Stimulated activated naive CD4-positive, alpha-beta T cell treated with Interleukin-2 at 50 U/mL for 16 hours (primary cell): ENCODE measurements at regions not wholly inside any gene's neighbourhood (a gene's known extent, or its start where the extent isn't known, plus 50 kb on each side); places are given as distances from the start of the nearest gene placed in this dataset.

Experiments used
- DNase-seq: peaks from one replicate; lab custom pipeline; 2025; lab: John Stamatoyannopoulos, UW

DNA sequence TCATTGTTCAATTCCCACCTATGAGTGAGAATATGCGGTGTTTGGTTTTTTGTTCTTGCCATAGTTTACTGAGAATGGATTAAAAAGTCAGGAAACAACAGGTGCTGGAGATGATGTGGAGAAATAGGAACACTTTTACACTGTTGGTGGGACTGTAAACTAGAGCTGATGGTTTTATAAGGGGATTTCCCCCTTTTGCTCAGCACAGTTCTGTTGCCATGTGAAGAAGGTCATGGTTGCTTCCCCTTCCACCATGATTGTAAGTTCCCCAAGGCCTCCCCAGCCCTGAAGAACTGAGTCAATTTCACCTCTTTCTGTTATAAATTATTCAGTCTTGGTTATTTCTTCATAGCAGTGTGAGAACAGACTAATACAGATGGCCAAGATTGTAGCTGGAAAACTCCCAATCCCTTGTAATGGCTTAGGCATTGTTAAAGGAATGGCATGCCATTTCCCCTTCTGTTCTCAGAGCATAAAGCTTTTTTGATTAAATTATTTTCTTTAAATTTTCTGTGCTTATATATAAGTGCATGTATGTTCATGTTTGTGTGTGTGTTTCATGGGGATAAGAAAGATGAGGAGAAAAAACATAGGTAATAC is 144.8 kb downstream of the BACH1 start:
- DNase-seq: no peak

DNA sequence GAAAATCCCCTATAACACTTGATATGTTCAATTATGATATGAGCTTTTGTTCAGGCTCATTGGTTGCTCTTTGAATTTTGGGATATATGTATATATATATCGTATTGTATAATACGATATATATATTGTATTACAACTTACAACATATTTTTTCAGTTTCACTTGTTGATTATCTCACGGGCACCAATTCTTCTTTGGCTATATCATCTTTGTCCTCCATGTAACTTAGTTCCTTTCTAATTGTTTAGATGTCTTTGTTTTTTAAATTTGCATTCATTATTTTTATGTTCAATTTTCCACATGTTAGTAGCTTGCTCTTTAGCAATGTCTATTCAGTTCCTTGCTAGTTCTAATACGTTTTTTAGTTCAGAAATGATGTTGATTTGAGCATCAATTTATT is 150.0 kb downstream of the BACH1 start:
- DNase-seq: no peak

DNA sequence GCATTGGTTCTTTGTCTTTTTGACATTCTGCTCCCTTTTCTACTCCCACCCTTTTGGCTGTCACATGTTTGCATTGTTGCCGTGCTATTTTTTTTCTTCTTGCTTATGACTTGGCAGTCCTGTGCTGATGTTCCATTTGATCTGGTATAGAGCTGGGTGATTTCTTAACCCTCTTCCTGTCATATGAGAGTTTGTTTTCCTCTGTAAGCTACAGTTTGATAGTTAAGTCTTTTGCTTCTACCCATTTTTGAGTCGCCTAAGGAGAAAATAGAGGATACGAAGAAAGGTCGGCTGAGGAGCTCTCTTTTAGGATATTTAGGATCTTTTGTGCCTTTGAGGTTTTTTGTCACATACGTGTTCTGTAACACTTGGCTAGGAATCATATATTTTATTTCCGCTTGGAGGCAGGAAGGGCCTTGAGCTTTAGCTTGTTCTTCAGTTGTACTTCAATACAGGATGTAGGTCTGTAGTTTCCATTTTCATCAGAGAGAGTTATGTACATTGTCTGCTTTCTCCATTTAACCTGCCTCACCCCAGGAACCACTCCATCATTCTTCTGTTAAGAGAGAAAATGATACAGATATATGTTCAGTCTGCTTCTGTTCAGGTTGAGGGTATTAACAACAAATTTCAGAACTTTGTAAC is 150.7 kb downstream of the BACH1 start:
- no peak for DNase-seq

DNA sequence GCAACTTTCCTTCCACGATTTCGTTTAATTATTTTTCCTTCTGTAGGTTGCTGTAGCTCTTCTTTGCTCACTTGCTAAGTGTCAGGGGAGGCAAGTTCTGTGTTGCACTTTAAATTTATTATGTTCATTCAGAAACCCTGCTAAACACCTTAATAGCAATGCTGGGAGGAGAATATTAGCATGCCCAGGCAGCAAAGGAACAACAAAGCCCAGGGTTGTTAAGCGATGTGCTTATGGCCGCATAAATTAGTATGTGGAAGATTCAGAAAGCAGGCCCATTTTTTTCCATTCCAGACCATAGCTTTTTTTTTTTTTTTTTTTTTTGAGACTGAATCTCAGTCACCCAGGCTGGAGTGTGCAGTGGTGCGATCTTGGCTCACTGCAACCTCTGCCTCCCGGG is 151.3 kb downstream of the BACH1 start:
- DNase-seq: no peak

DNA sequence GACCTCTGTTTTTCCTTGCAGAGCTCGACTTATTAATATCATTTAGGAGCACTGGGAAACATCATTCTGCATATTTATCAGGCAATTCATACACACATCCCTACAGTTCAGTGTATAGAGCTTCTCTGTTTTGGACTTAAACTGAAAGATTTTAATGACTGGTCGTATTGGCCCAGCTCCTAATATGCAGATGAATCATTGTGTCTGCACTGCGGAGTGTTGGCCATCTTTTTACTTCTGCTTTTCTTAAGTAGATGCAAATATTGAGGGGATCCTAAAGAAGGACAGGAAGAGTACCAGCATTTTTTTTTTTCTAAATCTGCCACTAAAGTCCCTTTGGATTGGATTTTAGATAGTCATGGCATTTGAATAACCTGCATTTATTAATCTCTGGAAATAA is 154.8 kb downstream of the BACH1 start:
- no peak for DNase-seq

DNA sequence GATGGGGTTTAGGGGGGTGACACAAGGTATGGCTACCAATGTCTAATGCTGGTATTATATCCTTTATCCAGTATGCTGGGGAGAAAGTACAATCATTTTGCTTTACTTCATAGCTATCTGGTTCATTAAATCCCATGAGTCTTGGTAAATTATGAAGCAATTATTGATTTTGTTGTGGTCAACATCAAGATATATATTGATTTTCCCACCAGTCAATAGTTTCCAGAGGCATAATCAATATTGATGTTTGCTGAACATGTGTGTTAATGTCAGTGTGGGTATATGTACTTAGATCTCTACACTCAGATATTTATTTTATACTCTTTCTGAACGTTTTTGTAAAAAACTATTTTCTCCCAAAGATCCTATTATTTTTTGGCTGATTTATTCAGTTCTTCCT is 155.5 kb downstream of the BACH1 start:
- DNase-seq: no peak

DNA sequence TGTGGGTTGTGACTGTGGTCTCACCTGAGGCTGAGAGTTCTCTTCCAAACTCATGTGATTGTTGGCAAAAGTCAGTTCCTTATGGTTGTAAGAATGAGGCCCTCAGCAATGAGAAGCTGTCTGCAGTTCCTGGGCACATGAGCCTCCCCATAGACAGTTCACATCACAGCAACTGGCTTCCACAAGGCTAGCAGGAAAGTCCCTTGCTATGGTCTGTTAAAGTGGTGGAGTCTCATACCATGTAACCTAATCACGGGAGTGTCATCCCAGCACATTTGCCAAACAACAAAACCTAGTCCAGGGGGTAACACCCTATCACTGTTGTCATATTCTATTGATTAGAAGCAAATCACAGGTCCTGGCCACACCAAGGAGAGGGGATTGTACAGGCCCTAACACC is 163.8 kb downstream of the BACH1 start:
- no peak for DNase-seq

DNA sequence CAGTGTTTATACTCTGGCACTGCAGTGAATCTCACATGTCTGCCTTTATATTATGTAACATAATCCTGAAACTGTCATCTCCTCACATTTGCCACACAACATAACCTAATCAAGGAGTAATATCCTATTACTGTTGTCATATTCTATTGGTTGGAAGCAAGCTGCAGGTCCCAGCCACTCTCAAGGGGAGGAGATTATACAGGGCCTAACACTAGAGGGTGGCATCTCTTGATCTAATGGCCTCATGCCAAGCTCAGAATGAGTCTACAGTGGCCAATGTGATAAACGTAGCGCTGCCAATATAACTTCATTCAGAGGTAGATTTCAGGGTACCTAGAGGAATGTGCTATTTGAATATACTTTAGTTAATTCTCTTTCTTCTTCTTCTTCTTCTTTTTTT is 166.8 kb downstream of the BACH1 start:
- no peak for DNase-seq

DNA sequence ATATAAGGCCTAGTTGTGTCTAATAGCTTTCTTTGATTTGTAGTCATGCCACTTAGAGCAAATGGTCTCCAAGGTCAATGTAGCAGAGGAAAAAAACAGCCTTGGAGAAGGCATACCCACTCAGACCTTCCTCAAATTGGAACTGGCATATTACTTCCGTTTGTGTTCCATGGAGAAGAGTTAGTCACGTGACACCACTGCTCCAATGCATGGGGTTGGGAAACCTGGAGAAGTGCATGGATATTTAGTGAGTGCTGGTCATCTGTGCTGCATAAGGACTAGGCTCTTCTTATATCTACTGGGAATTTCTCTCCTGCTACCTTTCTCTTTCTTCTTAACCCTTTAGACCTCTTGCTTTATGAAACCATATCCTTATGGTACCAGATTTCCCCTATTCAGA is 167.8 kb downstream of the BACH1 start:
- no peak for DNase-seq

DNA sequence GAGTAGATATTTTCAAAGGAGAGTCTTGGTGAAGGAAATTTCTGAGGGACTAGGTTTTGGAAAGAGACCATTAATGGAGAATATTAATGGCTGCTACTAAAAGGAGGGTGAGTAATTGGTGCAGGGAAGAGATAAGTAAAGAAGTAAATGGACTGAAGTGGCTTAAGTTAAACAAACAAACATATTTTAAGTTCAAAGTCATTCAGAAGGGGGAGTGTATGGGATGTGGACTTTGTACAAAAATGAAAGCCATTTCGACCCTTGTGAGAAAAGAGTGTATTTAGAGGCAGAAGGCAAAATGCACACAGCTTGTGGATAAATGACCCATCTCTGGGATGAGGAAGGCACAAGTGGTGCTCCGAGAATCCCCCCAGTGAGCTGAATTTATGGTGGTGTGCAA is 171.7 kb downstream of the BACH1 start:
- DNase-seq: no peak

DNA sequence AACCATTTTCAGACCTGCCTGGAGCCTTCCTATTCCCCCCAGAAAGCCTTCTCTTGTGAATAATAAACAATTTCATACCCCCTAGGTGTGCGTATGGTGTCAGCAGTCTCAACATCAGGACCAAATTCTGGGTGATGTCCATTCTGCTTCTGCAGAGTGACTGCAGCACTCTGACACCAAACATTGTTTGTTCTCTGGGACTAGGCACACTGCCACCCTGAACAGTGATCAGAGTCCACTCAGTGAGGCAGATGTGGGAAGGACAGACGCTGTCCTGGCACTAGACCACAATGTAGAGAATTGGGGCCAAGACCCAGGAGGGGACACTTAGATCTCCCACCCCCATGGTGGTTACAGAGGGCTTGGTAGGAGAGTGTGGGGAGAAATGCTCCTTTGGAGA is 175.1 kb downstream of the BACH1 start:
- DNase-seq: no peak

DNA sequence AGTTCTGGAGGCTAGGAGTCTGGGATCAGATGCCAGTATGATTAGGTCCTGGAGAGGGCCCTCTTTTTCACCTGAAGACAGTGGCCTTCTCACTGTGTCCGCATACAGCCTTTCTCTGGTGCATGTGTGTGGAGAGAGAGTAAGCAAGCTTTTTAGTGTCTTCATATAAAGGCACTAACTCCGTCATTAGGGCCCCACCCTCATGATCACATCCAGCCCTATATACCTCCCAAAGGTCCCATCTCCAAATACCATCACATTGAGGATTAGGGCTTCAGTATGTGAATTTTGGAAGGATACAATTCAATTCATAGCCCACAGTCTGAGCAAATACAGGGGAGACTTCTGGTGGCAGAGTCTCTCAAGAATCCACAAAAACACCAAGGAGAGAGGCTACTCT is 176.6 kb downstream of the BACH1 start:
- no peak for DNase-seq

DNA sequence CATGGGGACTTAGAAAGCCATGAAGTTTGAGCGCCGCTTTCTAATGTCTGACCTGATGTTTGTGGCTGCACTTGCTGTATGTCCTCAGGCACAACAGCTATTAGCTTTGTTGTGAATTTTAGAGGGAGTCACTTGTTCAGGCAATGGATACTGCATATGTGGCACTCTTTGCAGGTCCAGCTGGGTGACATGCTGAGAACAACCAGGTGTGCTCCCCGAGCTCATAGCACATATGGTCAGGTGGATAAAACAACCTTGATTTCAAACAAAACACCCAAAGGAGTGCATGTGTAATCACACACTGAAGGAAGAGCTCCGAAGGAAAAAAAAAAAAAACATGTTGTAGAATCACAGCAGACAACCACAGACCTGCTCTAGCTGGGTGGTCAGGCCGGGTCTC is 178.6 kb downstream of the BACH1 start:
- no peak for DNase-seq

DNA sequence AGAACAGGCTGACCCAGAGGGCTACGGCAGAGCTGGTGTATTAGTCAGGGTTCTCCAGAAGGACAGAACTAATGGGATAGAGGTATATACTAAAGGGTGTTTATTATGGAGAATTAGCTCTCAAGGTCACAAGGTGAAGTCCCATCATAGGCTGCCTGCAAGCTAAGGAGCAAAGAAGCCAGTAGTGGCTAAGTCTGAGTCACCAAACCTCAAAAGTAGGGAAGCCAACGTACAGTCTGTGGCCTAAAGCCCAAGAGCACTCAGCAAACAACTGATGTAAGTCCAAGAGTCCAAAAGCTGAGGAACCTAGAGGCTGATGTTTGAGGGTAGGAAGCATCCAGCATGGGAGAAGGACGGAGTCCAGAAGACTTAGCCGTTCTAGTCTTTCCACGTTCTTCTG is 179.2 kb downstream of the BACH1 start:
- DNase-seq: no peak

DNA sequence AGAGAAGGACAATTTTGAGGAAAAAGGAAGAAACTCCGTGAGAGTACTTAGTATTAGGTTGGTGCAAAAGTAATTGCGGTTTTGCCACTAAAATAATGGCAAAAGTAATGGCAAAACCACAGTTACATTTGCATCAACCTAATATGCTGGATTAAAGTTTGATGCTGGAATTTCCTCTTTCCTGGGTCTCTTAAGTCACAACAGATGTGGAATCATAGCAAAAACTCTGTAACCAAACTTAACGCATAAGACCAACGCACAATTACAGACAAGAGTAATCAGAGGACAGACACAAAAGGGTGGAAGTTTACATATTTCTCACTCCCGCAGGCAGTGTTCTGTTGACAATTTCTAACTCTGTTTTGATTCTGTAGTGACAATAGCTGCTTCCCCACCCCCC is 182.4 kb downstream of the BACH1 start:
- DNase-seq: no peak

DNA sequence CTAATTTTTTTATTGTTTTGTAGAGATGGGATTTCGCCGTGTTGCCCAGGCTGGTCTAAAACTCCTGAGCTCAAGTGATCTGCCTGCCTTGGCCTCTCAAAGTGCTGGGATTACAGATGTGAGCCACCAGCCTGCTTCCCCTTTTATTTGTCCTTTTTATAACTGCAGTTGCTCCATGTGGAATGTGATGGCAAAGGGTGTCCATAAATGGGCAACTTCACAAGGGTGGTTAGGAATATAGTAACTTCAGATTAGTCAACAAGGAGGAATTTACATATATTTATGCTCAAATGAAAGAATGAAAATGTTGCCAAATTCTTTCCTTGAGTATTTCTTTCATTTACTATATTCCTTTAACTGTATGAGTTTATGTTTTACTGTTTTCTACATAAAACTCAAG is 182.9 kb downstream of the BACH1 start:
- DNase-seq: no peak

DNA sequence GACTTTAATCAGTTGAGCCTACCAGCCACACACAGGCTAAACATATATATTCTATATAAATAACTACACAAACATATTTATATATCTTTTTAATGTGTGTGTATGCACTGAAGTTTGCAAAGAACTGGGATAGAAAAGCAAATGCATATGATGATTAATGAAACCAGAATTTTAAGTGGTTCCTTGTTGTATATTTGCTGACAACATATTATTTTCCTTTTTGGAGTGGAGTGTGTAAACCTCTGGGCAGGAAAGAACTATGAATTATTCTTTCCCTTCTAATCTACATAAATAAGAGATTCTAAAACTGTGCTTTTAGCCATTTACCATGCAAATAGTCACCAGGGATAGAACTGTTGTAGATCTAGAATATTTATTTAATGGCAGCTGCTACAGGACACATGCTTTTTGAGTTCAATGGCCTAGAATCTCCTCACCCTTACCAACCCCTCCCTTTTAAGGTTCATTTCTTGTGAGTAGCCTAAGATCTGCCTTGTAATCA is 187.6 kb downstream of the BACH1 start:
- no peak for DNase-seq
